SK-N-MC (cell line): ENCODE measurements at regions not wholly inside any gene's neighbourhood (a gene's known extent, or its start where the extent isn't known, plus 50 kb on each side); places are given as distances from the start of the nearest gene placed in this dataset.

Source experiments
- DNase-seq: peaks from one replicate; pipeline ENCODE4 v3.0.0-alpha.2; 2011; ENCODE audit warnings: low read depth, low spot score
- H3K27ac ChIP-seq: fragments of 200-600 bp; sonication (generic); 2 replicates; pipeline ENCODE4 v1.5.1; 2016; ENCODE audit warnings: mixed run types
- H3K36me3 ChIP-seq: fragments of 200-600 bp; sonication (generic); 2 replicates; pipeline ENCODE4 v1.6.1; 2017; ENCODE audit warnings: antibody characterized with exemption, low read length, mixed read lengths; ENCODE audit not compliant: insufficient read depth
- H3K4me3 ChIP-seq: fragments of 200-600 bp; sonication (generic); 2 replicates; pipeline ENCODE4 v1.5.1; 2016
- H3K9ac ChIP-seq: fragments of 200-600 bp; sonication (generic); 2 replicates; pipeline ENCODE4 v1.8.0; 2017; ENCODE audit warnings: mixed run types, mixed read lengths; ENCODE audit not compliant: insufficient read length
- H3K9me3 ChIP-seq: fragments of 200-600 bp; sonication (generic); 2 replicates; pipeline ENCODE4 v1.6.1; 2017; ENCODE audit warnings: low read depth, mild to moderate bottlenecking, antibody characterized with exemption, low read length, moderate library complexity, mixed read lengths
- EZH2 ChIP-seq: fragments of 200-600 bp; sonication (generic); IDR thresholded peaks from one replicate; pipeline ENCODE4 v1.6.1; 2017; ENCODE audit warnings: antibody characterized with exemption
- FOXP2 ChIP-seq: optimal IDR thresholded peaks from 2 replicates; pipeline ENCODE3; 2011; ENCODE audit warnings: mild to moderate bottlenecking, moderate library complexity; ENCODE audit not compliant: insufficient read depth; ENCODE audit errors: extremely low read length, control extremely low read depth
- POLR2AphosphoS5 ChIP-seq: IDR thresholded peaks from 2 replicates; pipeline ENCODE4 v1.6.1; 2012; ENCODE audit warnings: mild to moderate bottlenecking, low read depth, low read length, borderline replicate concordance

DNA sequence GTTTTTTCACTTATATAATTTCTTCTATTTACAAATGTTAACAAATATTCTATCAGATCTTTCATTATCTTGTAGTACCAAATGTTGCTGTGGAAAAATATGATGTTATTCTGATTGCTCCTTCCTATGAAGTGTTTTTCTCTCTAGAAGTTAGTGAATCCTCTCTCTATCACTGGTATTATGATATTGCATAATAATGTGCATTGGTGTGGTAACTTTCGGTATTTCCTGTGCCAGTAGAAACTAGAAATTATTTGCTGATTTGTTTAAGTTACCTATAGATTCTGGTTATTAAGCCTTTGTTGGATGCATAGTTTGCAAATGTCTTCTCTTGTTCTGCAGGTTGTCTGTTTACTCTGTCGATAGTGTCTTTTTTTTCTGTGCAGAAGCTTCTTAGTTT, 342.5 kb downstream of the CENPW start:
- peak; percentile 37 for DNase-seq
- Histone ChIP-seq H3K9me3 (no peaks in the 10 kb centered on the region), H3K4me3 (no peak overlapping the region), H3K9ac (no peak overlapping the region), H3K36me3 (no peaks in the 10 kb centered on the region), H3K27ac (no peak overlapping the region)
- no peak for TF ChIP-seq FOXP2
- no peak for TF ChIP-seq POLR2AphosphoS5
- no peak for TF ChIP-seq EZH2

DNA sequence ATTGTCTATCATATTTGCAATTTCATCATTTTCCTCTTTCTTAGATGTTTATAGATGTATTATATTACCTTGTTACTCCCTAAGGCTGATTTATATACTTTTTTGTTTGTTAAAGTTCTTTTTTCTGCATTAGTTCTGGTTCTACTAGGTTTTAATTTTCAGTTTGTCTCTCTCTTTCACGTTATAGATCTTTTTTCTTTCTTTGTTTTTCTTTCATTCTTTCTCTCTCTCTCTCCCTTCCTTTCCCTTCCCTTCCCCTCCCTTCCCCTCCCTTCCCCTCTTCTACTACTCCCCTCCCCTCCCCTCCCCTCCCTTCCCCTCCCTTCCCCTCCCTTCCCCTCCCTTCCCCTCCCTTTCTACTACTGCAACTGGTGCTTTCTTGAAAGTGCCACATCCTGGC, 345.3 kb downstream of the CENPW start:
- no peaks in the 10 kb centered on the region for H3K36me3 ChIP-seq
- no peak for TF ChIP-seq POLR2AphosphoS5
- TF ChIP-seq FOXP2 = no peak
- no peak for TF ChIP-seq EZH2
- H3K9ac ChIP-seq = no peak overlapping the region
- DNase-seq = no peak
- H3K27ac ChIP-seq = no peak overlapping the region
- H3K9me3 ChIP-seq = no peaks in the 10 kb centered on the region
- H3K4me3 ChIP-seq = no peak overlapping the region

DNA sequence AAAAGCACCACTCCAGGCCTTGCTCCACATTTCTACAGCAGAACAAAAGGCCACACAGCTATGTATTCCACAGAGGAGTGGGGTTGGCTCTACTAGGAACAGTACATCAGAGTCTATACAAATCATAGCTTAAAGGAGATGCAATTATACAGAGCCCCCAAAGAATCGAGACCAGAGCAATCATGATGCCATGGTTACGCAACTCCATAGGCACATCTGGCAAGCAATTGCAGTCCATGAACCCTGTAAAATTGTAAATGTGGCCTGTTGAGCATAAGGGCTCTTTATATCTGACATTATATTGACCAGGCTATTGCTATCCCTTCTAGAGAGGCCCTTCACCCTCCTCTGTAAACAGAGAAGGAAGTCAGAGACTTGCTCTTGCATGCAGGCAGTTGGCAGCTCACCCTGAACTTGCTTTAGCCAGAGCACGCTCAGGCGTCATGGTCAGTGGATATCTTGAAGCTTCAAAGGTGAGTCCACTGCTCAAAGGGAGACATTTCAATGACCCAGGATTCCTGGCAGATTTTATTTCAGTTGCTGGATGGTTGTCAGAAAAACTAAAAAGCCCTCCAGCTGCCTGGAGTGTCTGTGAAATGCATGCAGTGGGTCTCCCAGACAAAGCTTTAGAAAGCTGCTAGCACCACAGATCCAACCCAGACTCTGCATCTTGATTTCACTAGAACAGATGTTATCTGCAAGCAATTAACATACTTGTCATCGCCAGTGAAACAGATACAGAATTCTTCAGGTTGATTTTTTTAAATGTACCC, 357.2 kb downstream of the CENPW start:
- no peak overlapping the region for H3K9ac ChIP-seq
- H3K4me3 ChIP-seq = no peak overlapping the region
- H3K36me3 ChIP-seq = no peaks in the 10 kb centered on the region
- TF ChIP-seq POLR2AphosphoS5 (no peak; the same call in 1 of the 2 replicates), EZH2 (no peak), FOXP2 (no peak)
- 0 out of 2 replicates have a peak overlapping the region, but pooled peaks have one; percentile 26 for H3K27ac ChIP-seq
- DNase-seq = peak; percentile 39
- H3K9me3 ChIP-seq = no peaks in the 10 kb centered on the region

DNA sequence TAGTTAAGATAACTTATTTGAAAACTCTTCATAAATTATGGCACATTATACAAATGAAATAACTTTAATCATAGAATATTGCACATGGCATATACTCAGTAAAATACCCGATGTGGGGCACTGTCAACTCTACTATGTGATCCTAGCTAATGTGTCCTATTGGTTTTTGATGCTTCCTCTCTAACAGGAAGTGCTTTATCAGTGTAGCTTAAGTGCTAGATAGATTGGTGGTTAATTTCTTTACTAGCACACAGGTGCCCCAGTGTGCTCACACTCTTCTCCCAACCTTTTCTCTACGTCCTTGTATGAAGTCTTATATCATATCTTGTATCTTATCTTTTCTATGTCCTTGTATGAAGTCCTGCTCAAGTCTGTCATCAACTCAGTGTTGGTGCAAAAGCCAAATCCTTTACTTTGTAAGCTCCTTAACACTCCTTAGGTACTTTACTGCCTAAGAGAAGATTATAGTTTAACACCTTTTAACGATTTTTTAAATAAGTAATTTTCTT, 358.9 kb downstream of the CENPW start:
- H3K9me3 ChIP-seq = no peaks in the 10 kb centered on the region
- H3K27ac ChIP-seq = no peak overlapping the region
- H3K36me3 ChIP-seq = no peaks in the 10 kb centered on the region
- no peak overlapping the region for H3K9ac ChIP-seq
- no peak overlapping the region for H3K4me3 ChIP-seq
- TF ChIP-seq EZH2 (no peak), FOXP2 (no peak), POLR2AphosphoS5 (no peak)
- no peak for DNase-seq

DNA sequence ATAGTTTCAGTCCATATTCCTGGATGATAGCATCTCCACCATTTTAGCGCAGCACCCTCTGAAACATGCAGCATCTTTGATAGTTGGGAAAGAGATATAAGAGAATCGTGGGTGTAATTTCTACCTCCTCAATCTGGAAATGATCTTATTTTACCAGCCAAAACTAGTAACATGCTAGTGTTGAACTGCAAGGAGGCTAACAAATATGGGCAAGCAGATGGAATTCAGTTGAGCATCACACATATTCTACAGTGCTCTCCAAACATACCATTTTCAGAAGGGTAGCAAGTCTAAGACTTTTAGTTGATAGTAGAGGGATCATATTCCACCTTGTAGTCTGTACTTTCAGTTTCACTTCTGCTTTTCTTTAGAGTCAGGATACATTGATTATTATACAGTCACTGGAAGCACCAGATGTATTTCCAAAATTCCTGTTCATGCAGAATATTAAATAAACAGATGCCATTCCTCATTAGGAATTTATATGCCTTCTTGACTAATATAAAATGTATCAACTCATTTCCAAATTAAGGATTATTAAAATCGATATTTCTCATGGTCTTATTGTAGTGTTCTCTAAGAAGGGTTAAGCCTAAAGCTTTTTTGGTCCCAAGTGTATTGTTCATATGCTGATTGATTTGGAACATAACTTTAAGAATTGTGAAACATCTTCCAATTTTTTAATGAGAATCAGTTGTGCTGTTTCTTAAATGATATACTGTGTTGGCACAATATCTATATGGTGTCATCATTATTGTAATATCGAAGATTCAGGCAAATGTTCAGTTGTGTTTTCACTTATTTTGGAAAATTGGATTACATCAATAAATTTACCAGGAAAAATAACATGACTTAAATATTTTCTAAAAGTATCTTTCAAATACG, 362.0 kb downstream of the CENPW start:
- TF ChIP-seq FOXP2 = no peak
- Histone ChIP-seq H3K27ac (no peak overlapping the region), H3K4me3 (0 out of 2 replicates have a peak overlapping the region, but pooled peaks have one; percentile 4), H3K36me3 (no peaks in the 10 kb centered on the region), H3K9ac (no peak overlapping the region), H3K9me3 (no peaks in the 10 kb centered on the region)
- no peak for DNase-seq

DNA sequence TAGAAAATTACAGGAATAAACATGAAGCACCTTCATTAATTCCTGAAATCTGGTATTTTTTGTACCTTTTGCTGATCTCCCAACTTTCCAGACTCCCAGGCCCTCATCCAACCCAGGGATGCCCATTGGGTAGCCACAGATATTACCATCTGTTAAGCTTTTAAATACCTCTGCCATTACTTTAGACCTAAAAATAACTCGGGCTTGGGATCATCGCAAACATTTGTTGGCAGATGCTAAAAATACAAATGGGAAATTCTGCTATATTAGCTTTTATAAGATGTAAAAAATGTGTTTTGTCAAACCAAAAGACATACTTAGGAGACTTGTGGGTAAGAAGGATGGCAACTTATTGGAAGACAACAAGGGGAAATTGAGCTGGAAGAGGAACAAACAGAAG, 376.1 kb downstream of the CENPW start:
- Histone ChIP-seq H3K9me3 (no peaks in the 10 kb centered on the region), H3K4me3 (no peak overlapping the region), H3K9ac (no peak overlapping the region), H3K27ac (no peak overlapping the region), H3K36me3 (no peaks in the 10 kb centered on the region)
- TF ChIP-seq FOXP2 = no peak
- no peak for TF ChIP-seq EZH2
- no peak for TF ChIP-seq POLR2AphosphoS5
- no peak for DNase-seq

DNA sequence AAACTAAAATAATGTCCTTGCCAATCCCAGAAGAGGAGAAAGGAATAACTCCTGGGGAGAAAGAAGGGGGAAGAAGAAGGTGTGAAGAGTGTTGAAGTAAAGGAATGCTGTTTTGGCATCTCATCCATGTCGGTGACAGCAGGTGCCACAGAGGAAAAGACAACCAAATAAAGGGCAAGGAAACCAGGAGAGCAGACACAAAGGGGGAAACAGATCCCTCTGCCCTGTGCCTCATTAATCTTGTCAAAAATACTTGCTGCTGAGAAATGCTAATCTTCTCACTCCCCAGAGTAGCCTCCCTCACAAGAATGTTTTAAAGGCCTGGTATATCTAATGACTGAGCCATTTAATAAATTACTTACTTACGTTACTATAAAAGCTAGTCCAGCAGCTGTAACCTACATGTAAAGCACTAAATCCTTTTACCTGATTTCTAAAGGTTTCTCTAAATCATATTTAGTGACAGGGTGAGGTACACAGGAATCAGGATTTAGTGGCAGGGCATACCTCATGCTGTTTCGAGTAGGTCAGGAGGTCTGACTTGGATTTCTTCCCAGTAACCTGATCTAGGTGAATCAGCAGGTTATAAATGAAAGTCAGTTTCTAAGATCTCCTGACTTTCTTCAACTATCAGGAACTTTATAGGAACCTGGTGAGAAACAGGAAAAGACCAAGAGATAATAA, 377.1 kb downstream of the CENPW start:
- Histone ChIP-seq H3K4me3 (no peak overlapping the region), H3K36me3 (no peaks in the 10 kb centered on the region), H3K9me3 (no peaks in the 10 kb centered on the region), H3K9ac (no peak overlapping the region), H3K27ac (no peak overlapping the region)
- TF ChIP-seq EZH2 = no peak
- no peak for TF ChIP-seq POLR2AphosphoS5
- TF ChIP-seq FOXP2 = no peak
- no peak for DNase-seq
